HG02642 (cell line): ENCODE measurements at regions not wholly inside any gene's neighbourhood (a gene's known extent, or its start where the extent isn't known, plus 50 kb on each side); places are given as distances from the start of the nearest gene placed in this dataset.
"Not testable (repeated sequence)": the region's sequence is repeated elsewhere in the genome, so short reads cannot be mapped to it uniquely, and the experiment has no call there.

ENCODE experiments used
- ATAC-seq: cut with Tn5 transposase; IDR thresholded peaks from one replicate; pipeline ENCODE4 v1.9.1; 2021; ENCODE audit warnings: mild to moderate bottlenecking; ENCODE audit not compliant: unreplicated experiment, poor library complexity

GRCh38 chr7:94300176-94300835 is 94.4 kb upstream of the COL1A2 start:
- ATAC-seq, result no peak

GRCh38 chr7:94301024-94301586 is 93.6 kb upstream of the COL1A2 start:
- no peak for ATAC-seq

GRCh38 chr7:94303118-94303517 is 91.6 kb upstream of the COL1A2 start:
- no peak for ATAC-seq

DNA sequence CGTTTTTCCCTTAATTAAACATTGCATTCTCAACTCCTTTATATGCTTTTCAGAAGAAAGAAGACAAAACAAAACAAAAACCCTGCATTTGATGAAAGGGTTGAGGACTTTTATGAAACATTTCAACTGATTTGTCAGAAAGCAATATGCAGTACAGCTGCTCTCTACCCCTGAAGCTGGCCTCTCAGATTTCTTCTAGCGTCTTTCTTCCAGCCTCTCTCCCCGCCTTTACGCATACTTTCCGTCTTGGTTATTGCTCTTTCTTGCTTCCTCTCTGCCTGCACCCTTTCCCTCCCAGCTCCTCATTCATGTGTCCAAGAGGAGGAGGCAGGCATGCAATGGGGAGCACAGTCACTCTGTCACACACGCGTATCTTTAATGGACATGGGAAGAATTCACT is 91.0 kb upstream of the COL1A2 start:
- no peak for ATAC-seq

DNA sequence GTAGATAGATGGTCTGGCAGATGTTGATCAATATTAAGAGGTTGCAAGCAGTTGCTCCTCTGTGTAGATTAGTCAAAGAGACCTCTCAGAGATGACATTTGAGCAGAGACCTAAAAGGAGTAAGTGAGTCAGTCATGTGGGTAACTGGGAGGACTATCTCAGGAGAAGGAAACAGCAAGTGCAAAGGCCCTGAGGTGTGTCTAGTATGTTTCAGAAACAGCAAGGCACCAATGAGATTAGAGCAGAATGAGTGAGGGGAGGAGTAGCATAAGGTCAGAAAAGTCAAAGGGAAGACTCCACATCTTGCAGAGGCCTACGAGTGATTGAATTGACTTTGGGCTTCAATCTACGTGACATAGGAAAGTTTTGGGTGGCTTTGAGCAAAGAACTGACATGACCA is 89.8 kb upstream of the COL1A2 start:
- ATAC-seq, result no peak

DNA sequence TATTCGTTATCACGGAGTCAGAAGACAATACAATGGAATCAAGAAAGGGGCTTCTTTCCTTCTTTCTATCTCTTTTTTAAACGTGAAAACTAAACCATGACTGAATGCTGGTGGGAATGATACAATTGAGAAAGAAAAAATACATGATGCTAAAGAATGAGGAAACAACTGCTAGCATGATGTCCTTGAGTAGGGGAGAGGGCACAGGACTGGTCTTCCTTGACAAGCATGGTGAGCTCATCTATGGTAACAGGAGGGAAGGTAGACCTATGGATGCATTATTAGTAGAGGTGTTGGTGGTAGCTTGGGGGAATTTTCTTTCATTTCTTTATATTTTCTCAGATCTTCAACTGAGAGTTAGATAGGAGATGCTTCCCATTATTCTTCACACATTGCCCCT is 88.9 kb upstream of the COL1A2 start:
- ATAC-seq, result no peak

- ATAC-seq, result no peak
Measured at GRCh38 chr7:94307399-94308048, 87.2 kb upstream of the COL1A2 start.

DNA sequence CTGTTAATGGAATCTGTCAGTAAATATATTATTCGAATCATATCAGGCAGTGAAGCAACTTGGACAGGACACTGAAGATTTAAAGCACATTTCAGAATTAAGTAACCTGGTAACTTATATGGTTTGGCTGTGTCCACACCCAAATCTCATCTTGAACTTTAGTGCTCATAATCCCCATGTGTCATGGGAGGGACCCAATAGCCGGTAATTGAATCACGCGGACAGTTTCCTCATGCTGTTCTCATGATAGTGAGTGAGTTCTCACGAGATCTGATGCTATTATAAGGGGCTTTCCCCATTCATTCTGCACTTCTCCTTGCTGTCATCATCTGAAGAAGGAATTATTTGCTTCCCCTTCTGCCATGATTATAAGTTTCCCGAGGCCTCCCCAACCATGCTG is 83.2 kb upstream of the COL1A2 start:
- ATAC-seq, result no peak

GRCh38 chr7:94313926-94314325 is 80.8 kb upstream of the COL1A2 start:
- no peak for ATAC-seq

GRCh38 chr7:94314413-94315410 is 80.0 kb upstream of the COL1A2 start:
- no peak for ATAC-seq

- ATAC-seq, result not testable (repeated sequence)
Measured at GRCh38 chr7:94321138-94321537, 73.6 kb upstream of the COL1A2 start.

- no peak for ATAC-seq
Measured at GRCh38 chr7:94323844-94324243, 70.9 kb upstream of the COL1A2 start.

GRCh38 chr7:94324380-94325121 is 70.1 kb upstream of the COL1A2 start:
- ATAC-seq, result no peak

DNA sequence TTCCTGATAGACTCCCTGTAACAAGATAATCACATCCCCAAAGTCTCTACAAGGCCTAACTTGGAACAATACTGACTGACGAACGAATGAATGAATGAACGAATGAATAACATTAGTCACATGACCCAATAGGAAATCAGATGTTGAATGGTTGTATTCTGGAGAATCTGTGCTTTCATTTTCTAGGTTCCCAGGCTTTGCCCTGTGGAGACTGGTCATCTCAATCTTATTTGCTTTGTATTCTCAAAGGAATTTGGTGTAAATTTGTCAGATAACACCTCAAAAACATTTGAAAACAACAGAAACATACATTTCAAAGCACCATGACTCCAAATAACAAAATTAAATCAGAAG is 69.6 kb upstream of the COL1A2 start:
- no peak for ATAC-seq

GRCh38 chr7:94330269-94331020 is 64.2 kb upstream of the COL1A2 start:
- ATAC-seq, result no peak

- no peak for ATAC-seq
Measured at GRCh38 chr7:94332571-94332970, 62.1 kb upstream of the COL1A2 start.

DNA sequence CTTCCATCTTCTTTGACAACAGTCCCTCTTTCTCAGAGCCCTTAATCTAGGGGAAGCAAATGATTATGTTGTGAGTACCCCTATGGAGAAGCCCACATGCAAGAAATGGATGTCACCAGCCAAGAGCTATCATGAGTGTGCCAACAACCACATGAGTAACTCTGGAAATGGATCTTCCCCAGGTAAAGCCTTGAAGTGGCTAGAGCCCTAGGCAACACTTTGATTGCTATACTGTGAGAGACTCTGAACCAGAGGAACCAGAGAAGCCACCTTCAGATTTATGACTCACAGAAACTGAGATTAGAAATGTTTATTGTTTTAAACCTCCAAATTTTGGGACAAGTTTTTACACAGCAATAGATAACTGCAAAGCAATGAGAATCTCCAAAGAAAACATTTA is 60.9 kb upstream of the COL1A2 start:
- no peak for ATAC-seq

DNA sequence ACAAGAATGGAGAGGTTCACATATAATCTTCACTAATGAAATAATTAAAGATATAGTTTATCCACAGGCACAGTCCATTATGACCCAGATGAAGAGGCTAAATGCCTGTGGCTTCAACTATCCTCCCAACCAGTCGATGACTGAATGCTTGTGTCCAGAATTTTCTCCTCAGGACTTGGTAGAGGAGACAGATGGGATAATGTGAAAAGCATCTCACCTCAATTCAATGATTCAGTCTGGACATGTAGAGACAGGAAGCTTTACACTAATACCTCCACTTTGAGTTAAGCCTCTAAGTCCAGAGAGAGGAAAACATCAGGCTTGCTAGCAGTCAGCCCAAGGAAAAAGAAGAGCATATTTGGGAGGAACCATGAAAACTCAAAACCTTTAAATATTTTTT is 59.1 kb upstream of the COL1A2 start:
- no peak for ATAC-seq

DNA sequence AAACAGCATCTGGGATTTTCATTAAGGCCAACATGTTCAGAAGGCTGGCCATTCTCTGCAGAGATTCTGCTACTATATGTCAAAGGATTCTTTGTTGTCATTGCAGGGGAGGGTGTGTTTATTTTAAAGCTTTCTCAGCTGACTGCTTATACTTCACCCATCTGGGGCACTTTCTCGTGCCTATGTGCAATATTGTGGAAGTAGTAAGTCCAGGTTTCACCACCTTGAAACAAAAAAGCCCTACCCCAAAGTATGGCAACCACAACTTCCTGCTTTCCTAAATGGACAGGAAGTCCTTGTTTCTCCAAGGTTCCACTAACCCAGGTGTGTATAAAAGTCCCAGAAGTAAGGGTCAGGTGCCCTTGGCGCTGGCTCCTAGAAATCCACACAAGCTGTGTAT is 58.7 kb upstream of the COL1A2 start:
- ATAC-seq, result no peak
